HepG2 (cell line): ENCODE measurements at regions not wholly inside any gene's neighbourhood (a gene's known extent, or its start where the extent isn't known, plus 50 kb on each side); places are given as distances from the start of the nearest gene placed in this dataset.

Experiments
- CTCF ChIP-seq: sonication (generic); formaldehyde crosslinking; IDR thresholded peaks from 2 replicates; pipeline ENCODE4 v1.5.0; 2020; ENCODE audit warnings: mild to moderate bottlenecking, missing genetic modification reagents, moderate library complexity
- NFE2L2 ChIP-seq: fragments of 150-350 bp; IDR thresholded peaks from 2 replicates; pipeline ENCODE4 v1.6.1; 2014; ENCODE audit warnings: low read length
- SIN3A ChIP-seq: IDR thresholded peaks from 2 replicates; pipeline ENCODE4 v1.6.1; 2011; ENCODE audit warnings: low read depth, mild to moderate bottlenecking, control low read depth, low read length, borderline replicate concordance
- ZHX1 ChIP-seq: sonication (generic); formaldehyde crosslinking; IDR thresholded peaks from 2 replicates; pipeline ENCODE4 v1.8.1; 2022; ENCODE audit warnings: low read depth, mild to moderate bottlenecking, missing genetic modification reagents
- ZNF652 ChIP-seq: IDR thresholded peaks from 2 replicates; pipeline ENCODE4 v1.6.1; 2016; ENCODE audit warnings: low read depth, borderline replicate concordance

- TF ChIP-seq CTCF (CRISPR knock-in tag) (no peak), NFE2L2 (no peak), SIN3A (no peak), ZNF652 (CRISPR knock-in tag) (no peak), ZHX1 (CRISPR knock-in tag) (no peak)
These were observed 126.7 kb downstream of the NDUFA10 start for GRCh38 chr2:239898292-239898925.
